H1 (cell line): ENCODE measurements at regions not wholly inside any gene's neighbourhood (a gene's known extent, or its start where the extent isn't known, plus 50 kb on each side); places are given as distances from the start of the nearest gene placed in this dataset.

Source experiments
- CTCF ChIA-PET: fragments of 300-600 bp; sonication (Branson Sonifier 250); formaldehyde crosslinking; loops from one replicate; lab custom pipeline; 2021; ENCODE audit not compliant: partially characterized antibody; lab: Charles Lee
- POLR2A ChIA-PET: fragments of 300-600 bp; sonication (Branson Sonifier 250); formaldehyde crosslinking; loops from one replicate; lab custom pipeline; 2021; ENCODE audit warnings: inconsistent platforms; ENCODE audit not compliant: partially characterized antibody; lab: Charles Lee
- DNase-seq, 2 experiments: peaks; one replicate each; pipeline versions ENCODE4 v3.0.0 to v3.0.0-alpha.2; 2010 to 2022; ENCODE audit warnings: low spot score in 2 of 2, low read depth in 1 of 2, mixed read lengths in 1 of 2
- FAIRE-seq: peaks from 2 replicates; lab custom pipeline; 2011; peaks lifted over from hg19 to GRCh38; lab: Jason Lieb, UNC
- H2AFZ ChIP-seq: 2 replicates; pipeline ENCODE4 v1.8.1; 2012; ENCODE audit warnings: low read length, inconsistent platforms
- H2AK5ac ChIP-seq: 2 replicates; pipeline ENCODE4 v1.6.1; 2013; ENCODE audit warnings: low read depth, low read length
- H2BK120ac ChIP-seq: replicated peaks from 2 replicates; pipeline ENCODE3; 2013; ENCODE audit warnings: low read depth, low read length, inconsistent platforms
- H2BK12ac ChIP-seq: 2 replicates; pipeline ENCODE4 v1.6.1; 2013; ENCODE audit warnings: low read depth, low read length
- H2BK15ac ChIP-seq: 2 replicates; pipeline ENCODE4 v1.6.1; 2013; ENCODE audit warnings: low read length
- H2BK20ac ChIP-seq: 2 replicates; pipeline ENCODE4 v1.6.1; 2013; ENCODE audit warnings: low read length
- H2BK5ac ChIP-seq: 2 replicates; pipeline ENCODE4 v1.6.1; 2013; ENCODE audit warnings: low read depth, low read length
- H3K14ac ChIP-seq: 2 replicates; pipeline ENCODE4 v1.6.1; 2013; ENCODE audit warnings: inconsistent platforms; ENCODE audit not compliant: insufficient read length
- H3K18ac ChIP-seq: 2 replicates; pipeline ENCODE4 v1.6.1; 2013; ENCODE audit warnings: low read length; ENCODE audit errors: extremely low read depth
- H3K23ac ChIP-seq: 2 replicates; pipeline ENCODE4 v1.6.1; 2013; ENCODE audit warnings: inconsistent platforms; ENCODE audit not compliant: insufficient read length
- H3K23me2 ChIP-seq: 2 replicates; pipeline ENCODE4 v1.6.1; 2013; ENCODE audit warnings: low read depth, low read length
- H3K27ac ChIP-seq: 2 replicates; pipeline ENCODE4 v1.6.1; 2011; ENCODE audit warnings: low read depth, low read length, inconsistent platforms
- H3K27me3 ChIP-seq, 4 experiments: replicated peaks in 1 of 4; 1 replicate in 1 of 4; 2 replicates in 3 of 4; pipeline versions ENCODE4 v1.6.1 to v1.8.1; 2011 to 2013; ENCODE audit warnings: low read length in 3 of 4, mild to moderate bottlenecking in 3 of 4, inconsistent platforms in 2 of 4, mixed read lengths in 2 of 4, moderate library complexity in 1 of 4; ENCODE audit not compliant: control insufficient read depth in 3 of 4, insufficient read depth in 3 of 4; ENCODE audit errors: extremely low read depth in 1 of 4
- H3K36me3 ChIP-seq, 4 experiments: 2 replicates each; pipeline versions ENCODE4 v1.6.1 to v1.8.1; 2011 to 2013; ENCODE audit warnings: mild to moderate bottlenecking in 4 of 4, low read length in 3 of 4, moderate library complexity in 2 of 4, control low read depth in 1 of 4, inconsistent platforms in 1 of 4; ENCODE audit not compliant: insufficient read depth in 4 of 4, control insufficient read depth in 2 of 4
- H3K4ac ChIP-seq: replicated peaks from 2 replicates; pipeline ENCODE3; 2013; ENCODE audit warnings: low read length, low read depth, mixed read lengths, inconsistent platforms; ENCODE audit not compliant: insufficient read length
- H3K4me1 ChIP-seq, 4 experiments: replicated peaks in 1 of 4; 1 replicate in 1 of 4; 2 replicates in 3 of 4; pipeline versions ENCODE4 v1.6.1 to v1.8.1; 2011 to 2013; ENCODE audit warnings: low read length in 3 of 4, inconsistent platforms in 2 of 4, mixed read lengths in 1 of 4; ENCODE audit not compliant: insufficient read depth in 4 of 4, control insufficient read depth in 3 of 4
- H3K4me2 ChIP-seq, 2 experiments: 2 replicates each; pipeline versions ENCODE4 v1.6.1 to v1.8.1; 2011 to 2013; ENCODE audit warnings: low read depth in 2 of 2, low read length in 2 of 2, control low read depth in 1 of 2, inconsistent platforms in 1 of 2, mild to moderate bottlenecking in 1 of 2; ENCODE audit not compliant: insufficient read depth in 1 of 2
- H3K4me3 ChIP-seq, 4 experiments: fragments of 200-600, 300-600 bp in 1 of 4; sonication (generic), shearing (Covaris generic), sonication (Bioruptor Twin) in 1 of 4; 2 replicates each; pipeline versions ENCODE4 v1.5.1 to v1.8.1; 2011 to 2016; ENCODE audit warnings: low read length in 4 of 4, low read depth in 3 of 4, control low read depth in 2 of 4, inconsistent platforms in 2 of 4, mild to moderate bottlenecking in 2 of 4, mixed read lengths in 1 of 4, moderate library complexity in 1 of 4; ENCODE audit not compliant: insufficient read depth in 2 of 4; ENCODE audit errors: extremely low read depth in 1 of 4
- H3K56ac ChIP-seq: replicated peaks from 2 replicates; pipeline ENCODE3; 2013; ENCODE audit warnings: low read depth, mild to moderate bottlenecking, mixed read lengths, low read length, inconsistent platforms; ENCODE audit not compliant: insufficient read length
- H3K79me1 ChIP-seq: 2 replicates; pipeline ENCODE4 v1.6.1; 2013; ENCODE audit warnings: low read depth, low read length, control low read depth
- H3K79me2 ChIP-seq, 2 experiments: 2 replicates each; pipeline versions ENCODE4 v1.6.1 to v1.8.1; 2012 to 2013; ENCODE audit warnings: low read length in 2 of 2, mild to moderate bottlenecking in 2 of 2, inconsistent platforms in 1 of 2; ENCODE audit not compliant: insufficient read depth in 2 of 2, control insufficient read depth in 1 of 2
- H3K9ac ChIP-seq, 4 experiments: replicated peaks in 1 of 4; 1 replicate in 1 of 4; 2 replicates in 3 of 4; pipeline versions ENCODE4 v1.6.1 to v1.8.1; 2011 to 2013; ENCODE audit warnings: low read depth in 3 of 4, low read length in 3 of 4, control low read depth in 2 of 4, mild to moderate bottlenecking in 2 of 4, moderate library complexity in 2 of 4, inconsistent platforms in 1 of 4; ENCODE audit errors: extremely low read depth in 1 of 4
- H3K9me3 ChIP-seq, 2 experiments: 2 replicates each; pipeline versions ENCODE4 v1.6.1 to v1.8.1; 2012 to 2013; ENCODE audit warnings: mild to moderate bottlenecking in 2 of 2, moderate library complexity in 2 of 2, control low read depth in 1 of 2, inconsistent platforms in 1 of 2, low read depth in 1 of 2, low read length in 1 of 2, mixed read lengths in 1 of 2; ENCODE audit not compliant: insufficient read depth in 2 of 2
- H4K20me1 ChIP-seq, 2 experiments: replicated peaks in 1 of 2; 2 replicates each; pipeline versions ENCODE3 to v1.8.1; 2011 to 2013; ENCODE audit warnings: inconsistent platforms in 2 of 2, low read length in 2 of 2, mild to moderate bottlenecking in 1 of 2; ENCODE audit not compliant: insufficient read depth in 2 of 2, control insufficient read depth in 1 of 2
- H4K5ac ChIP-seq: 2 replicates; pipeline ENCODE4 v1.6.1; 2013; ENCODE audit warnings: low read length, low read depth, mixed read lengths, inconsistent platforms; ENCODE audit not compliant: insufficient read length
- H4K8ac ChIP-seq: 2 replicates; pipeline ENCODE4 v1.8.0; 2013; ENCODE audit warnings: mild to moderate bottlenecking, moderate library complexity, low read length, inconsistent platforms; ENCODE audit not compliant: insufficient read depth; ENCODE audit errors: extremely low read depth
- H4K91ac ChIP-seq: replicated peaks from 2 replicates; pipeline ENCODE3; 2013; ENCODE audit warnings: low read length, mixed read lengths, inconsistent platforms; ENCODE audit not compliant: insufficient read length
- BCL11A ChIP-seq, 2 experiments: IDR thresholded peaks; one replicate each; pipeline ENCODE4 v1.6.1; 2011; ENCODE audit warnings: low read depth in 2 of 2, low read length in 2 of 2, mild to moderate bottlenecking in 2 of 2
- KDM1A ChIP-seq: fragments of 200-600, 300-600 bp; sonication (generic); IDR thresholded peaks from 2 replicates; pipeline ENCODE4 v1.7.1; 2016; ENCODE audit warnings: mild to moderate bottlenecking, low read length, borderline replicate concordance
- MAX ChIP-seq: IDR thresholded peaks from 2 replicates; pipeline ENCODE4 v1.6.1; 2012; ENCODE audit warnings: inconsistent platforms
- NRF1 ChIP-seq: IDR thresholded peaks from 2 replicates; pipeline ENCODE4 v1.6.1; 2011; ENCODE audit warnings: mild to moderate bottlenecking, low read depth, low read length, improper control_type of control experiment
- TCF12 ChIP-seq: IDR thresholded peaks from 2 replicates; pipeline ENCODE4 v1.6.1; 2011; ENCODE audit warnings: low read depth, mild to moderate bottlenecking, low read length
- YY1 ChIP-seq: IDR thresholded peaks from 2 replicates; pipeline ENCODE4 v1.6.1; 2011; ENCODE audit warnings: low read depth, mild to moderate bottlenecking, low read length
- WGBS, 2 experiments: shearing (Covaris generic) in 1 of 2; methylation state at CpG; one replicate each; pipeline versions ENCODE4 v1.1.6 to v1.1.7; 2013 to 2015; ENCODE audit warnings: low lambda C conversion rate in 2 of 2, mixed read lengths in 2 of 2, inconsistent platforms in 1 of 2, low coverage in 1 of 2, missing lambda C conversion rate in 1 of 2; ENCODE audit not compliant: insufficient replicate concordance in 2 of 2, insufficient coverage in 1 of 2, insufficient read length in 1 of 2; ENCODE audit errors: extremely low coverage in 1 of 2, missing lambda C conversion rate in 1 of 2; 5-methylcytosine and 5-hydroxymethylcytosine counted together

- DNase-seq (no peak), FAIRE-seq (no peak)
- Histone ChIP-seq H4K20me1 (no peaks in the 10 kb centered on the region), H3K4ac (no peak overlapping the region), H3K14ac (no peak overlapping the region), H3K36me3 (no peaks in the 10 kb centered on the region), H3K56ac (no peak overlapping the region), H2AK5ac (no peak overlapping the region), H3K27ac (no peak overlapping the region), H3K9ac (no peak overlapping the region), H3K79me2 (no peaks in the 10 kb centered on the region), H3K23me2 (no peaks in the 10 kb centered on the region; the same call in 1 of the 2 replicates), H3K18ac (no peak overlapping the region), H3K9me3 (no peaks in the 10 kb centered on the region), H4K5ac (no peak overlapping the region), H2BK5ac (no peak overlapping the region)
- POLR2A ChIA-PET, result interaction anchor here (0.7 to 1.3 kb wide), 2 partner anchors 15 to 24 kb away, joined by 3 to 4 read pairs; no protein-coding TSS in a partner anchor
- TF ChIP-seq BCL11A (IDR thresholded peaks at IDR 0.05; ENCODE audit: low read depth in 2 of 2, low read length in 2 of 2) (no peak), TCF12 (no peak), KDM1A (no peak), MAX (no peak), NRF1 (0 out of 2 replicates have a peak, but pooled peaks have one; percentile 25), YY1 (no peak)
- TF ChIP-seq, all 59 proteins: peak for 1
- Histone ChIP-seq H2AFZ (peak overlapping the region; percentile 3; the same call in 1 of the 2 replicates), H2BK120ac (no peak overlapping the region), H2BK20ac (no peak overlapping the region), H2BK15ac (no peak overlapping the region), H3K79me1 (no peaks in the 10 kb centered on the region), H3K4me2 (no peak overlapping the region), H3K23ac (no peak overlapping the region), H2BK12ac (no peak overlapping the region; the same call in 1 of the 2 replicates), H3K4me1 (peaks cover 0 to 5% (median 2%) of the 10 kb centered on the region in 4 experiments; a peak in 3 of 7 replicates), H3K4me3 (no peak overlapping the region), H4K8ac (no peak overlapping the region), H4K91ac (no peak overlapping the region), H3K27me3 (no peaks in the 10 kb centered on the region)
- CTCF ChIA-PET, result interaction anchor here (0.9 to 1.4 kb wide), 4 partner anchors 9 to 57 kb away, joined by 3 read pairs; no protein-coding TSS in a partner anchor
- WGBS, 2 experiments, result 63% methylated on average over 6 of the region's 6 CpGs; no CpG with 5 or more reads in 1 of the 2 experiments
These were observed 357.6 kb upstream of the C16orf82 start for GRCh38 chr16:26709175-26709574.
